GM19372 (cell line): ENCODE measurements at regions not wholly inside any gene's neighbourhood (a gene's known extent, or its start where the extent isn't known, plus 50 kb on each side); places are given as distances from the start of the nearest gene placed in this dataset.
"Not testable (repeated sequence)": the region's sequence is repeated elsewhere in the genome, so short reads cannot be mapped to it uniquely, and the experiment has no call there.

Source experiments
- ATAC-seq: cut with Tn5 transposase; IDR thresholded peaks from one replicate; pipeline ENCODE4 v1.9.1; 2021; ENCODE audit warnings: mild to moderate bottlenecking, low read depth, moderate library complexity; ENCODE audit not compliant: unreplicated experiment

DNA sequence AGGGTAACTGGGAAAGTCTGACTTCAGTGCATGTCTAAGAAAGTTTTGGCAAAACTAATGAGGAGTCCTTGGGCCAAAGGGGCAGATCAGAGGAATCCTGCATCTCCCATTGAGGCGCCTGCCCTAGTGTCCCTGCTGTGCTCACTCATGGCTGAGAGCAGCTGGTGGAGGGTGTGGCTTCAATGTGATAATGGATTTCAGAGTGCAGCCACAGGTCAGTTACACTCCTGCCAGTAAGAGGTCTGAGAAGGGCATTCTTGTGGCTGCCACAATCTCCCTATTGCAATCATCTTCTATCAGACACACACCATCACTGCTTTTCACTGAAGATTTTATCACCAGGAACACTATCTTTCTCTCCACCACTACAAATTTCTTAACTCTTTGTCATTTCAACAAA is 457.1 kb downstream of the MID1IP1 start:
- ATAC-seq, result no peak

- no peak for ATAC-seq
These were observed 459.7 kb downstream of the MID1IP1 start for GRCh38 chrX:39260965-39261364.

- ATAC-seq, result no peak
These were observed 460.3 kb downstream of the MID1IP1 start for GRCh38 chrX:39261446-39262147.

GRCh38 chrX:39262641-39263040 is 461.4 kb downstream of the MID1IP1 start:
- no peak for ATAC-seq

- ATAC-seq, result no peak
These were observed 462.8 kb downstream of the MID1IP1 start for GRCh38 chrX:39264023-39264422.

DNA sequence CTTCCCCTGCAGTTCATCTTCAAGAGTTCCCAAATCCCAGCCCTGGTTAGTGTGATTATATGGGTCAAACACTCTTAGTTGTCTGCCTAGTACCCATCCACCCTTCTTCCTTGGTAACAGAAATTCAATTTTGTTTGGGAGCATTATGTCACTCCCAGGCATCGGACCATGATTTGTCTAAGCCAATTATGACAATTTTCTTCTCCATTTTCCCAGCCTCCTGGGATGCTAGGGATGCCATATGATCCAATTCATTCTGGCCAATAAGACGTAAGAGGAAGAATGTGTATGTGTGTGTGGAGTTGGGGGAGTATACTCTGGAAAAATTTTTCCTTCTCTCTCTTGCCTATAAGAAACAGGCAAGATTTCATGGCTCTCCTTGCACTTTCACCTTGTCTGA is 465.9 kb downstream of the MID1IP1 start:
- no peak for ATAC-seq

DNA sequence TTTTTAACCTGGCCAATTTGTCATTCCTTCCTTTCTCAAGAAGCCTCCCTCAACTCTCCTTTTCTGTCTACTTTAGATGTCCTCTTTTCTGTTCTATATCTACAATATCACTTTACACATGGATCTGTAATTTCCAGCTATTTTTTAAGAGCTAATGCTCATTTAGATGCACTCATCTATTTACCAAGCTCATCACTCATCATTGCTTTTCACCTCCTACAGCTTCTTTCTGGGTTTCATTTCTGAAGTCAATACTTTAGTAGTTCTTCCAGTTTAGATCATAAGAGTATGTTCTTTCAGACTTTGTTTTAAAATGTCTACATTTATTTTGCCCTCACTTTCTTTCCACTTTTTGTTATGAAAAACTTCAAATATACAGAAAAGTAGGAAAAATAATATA is 466.9 kb downstream of the MID1IP1 start:
- no peak for ATAC-seq

GRCh38 chrX:39275500-39276068 is 474.3 kb downstream of the MID1IP1 start:
- no peak for ATAC-seq

GRCh38 chrX:39277685-39278390 is 476.6 kb downstream of the MID1IP1 start:
- ATAC-seq, result not testable (repeated sequence)

- no peak for ATAC-seq
These were observed 482.0 kb downstream of the MID1IP1 start for GRCh38 chrX:39283239-39283638.

DNA sequence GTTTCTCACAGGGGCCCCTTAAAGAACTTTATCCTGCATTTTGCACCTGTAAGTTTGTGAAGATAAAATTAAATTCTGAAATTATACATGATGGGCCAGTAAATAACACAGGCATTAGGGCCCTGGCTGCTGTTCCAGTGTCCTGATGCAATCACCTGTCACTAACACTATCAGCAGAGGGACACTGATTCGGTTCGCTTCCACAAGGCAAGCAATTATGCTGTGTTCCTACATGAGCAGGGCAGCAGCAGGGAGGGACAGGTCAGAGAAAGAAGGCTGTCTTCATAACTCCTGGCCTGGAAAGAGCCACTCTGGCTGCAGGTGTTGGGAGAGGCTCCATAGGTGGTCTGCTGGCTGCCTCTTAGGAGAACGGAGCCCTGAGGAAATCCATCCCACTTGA is 487.3 kb downstream of the MID1IP1 start:
- no peak for ATAC-seq

- no peak for ATAC-seq
These were observed 488.6 kb downstream of the MID1IP1 start for GRCh38 chrX:39289827-39290226.

GRCh38 chrX:39293203-39293602 is 491.9 kb downstream of the MID1IP1 start:
- no peak for ATAC-seq

GRCh38 chrX:39296472-39296871 is 495.2 kb downstream of the MID1IP1 start:
- ATAC-seq, result no peak

- no peak for ATAC-seq
These were observed 497.6 kb downstream of the MID1IP1 start for GRCh38 chrX:39298821-39299220.

DNA sequence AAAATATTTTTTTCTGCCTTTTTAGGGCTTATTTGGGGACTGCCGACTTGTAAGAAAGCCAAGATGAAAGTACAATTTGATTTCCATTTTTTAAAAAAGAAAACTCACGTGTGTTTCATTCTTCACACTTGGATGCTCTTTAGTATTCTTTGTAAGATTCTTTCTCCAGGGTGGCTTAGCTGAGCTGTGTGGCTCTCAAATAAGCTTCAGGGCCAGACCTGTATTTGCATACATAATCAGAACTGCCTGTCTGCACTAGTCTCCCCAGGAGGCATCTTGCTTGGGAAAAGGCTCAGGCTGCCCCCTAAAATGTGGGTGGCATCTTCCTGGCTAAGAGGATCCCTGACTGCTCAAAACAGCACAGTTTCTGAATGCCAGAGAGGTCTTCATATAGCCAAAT is 498.4 kb downstream of the MID1IP1 start:
- no peak for ATAC-seq

DNA sequence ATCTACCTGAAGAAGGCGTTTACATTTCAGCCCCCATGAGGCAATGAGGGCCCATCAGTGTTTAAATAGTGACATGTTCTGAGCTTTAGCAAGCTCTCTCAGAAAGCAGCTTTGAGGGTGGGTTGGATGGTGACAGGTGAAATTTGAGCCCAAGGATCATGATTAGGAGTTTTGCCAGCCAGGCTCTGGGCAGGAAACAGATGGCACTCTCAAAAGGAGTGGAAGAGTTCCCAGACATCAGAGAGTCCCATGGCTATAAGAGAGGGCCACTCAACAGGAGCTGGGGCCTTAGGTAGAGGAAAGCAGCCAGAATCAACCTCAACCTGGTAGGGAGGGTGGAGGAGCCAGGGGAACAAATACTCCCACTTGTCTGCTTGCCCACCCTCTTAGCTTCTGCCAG is 499.8 kb downstream of the MID1IP1 start:
- ATAC-seq, result no peak

DNA sequence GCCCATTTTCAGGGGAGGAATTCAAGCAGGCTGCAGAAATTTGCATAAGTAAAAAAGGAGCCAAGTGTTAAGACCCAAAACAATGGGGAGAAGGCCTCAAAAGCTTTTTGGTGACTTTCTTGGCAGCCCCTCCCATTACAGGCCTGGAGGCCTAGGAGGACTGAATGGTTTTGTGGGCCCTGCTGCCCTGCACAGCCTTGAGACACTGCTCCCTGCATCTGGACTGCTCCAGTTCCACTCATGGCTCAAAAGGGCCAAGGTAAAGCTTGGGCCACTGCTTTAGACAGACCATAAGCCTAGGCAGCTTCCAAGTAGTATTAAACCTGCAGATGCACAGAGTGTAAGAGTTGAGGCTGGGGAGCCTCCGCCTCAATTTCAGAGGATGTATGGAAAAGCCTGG is 501.6 kb downstream of the MID1IP1 start:
- ATAC-seq, result no peak

DNA sequence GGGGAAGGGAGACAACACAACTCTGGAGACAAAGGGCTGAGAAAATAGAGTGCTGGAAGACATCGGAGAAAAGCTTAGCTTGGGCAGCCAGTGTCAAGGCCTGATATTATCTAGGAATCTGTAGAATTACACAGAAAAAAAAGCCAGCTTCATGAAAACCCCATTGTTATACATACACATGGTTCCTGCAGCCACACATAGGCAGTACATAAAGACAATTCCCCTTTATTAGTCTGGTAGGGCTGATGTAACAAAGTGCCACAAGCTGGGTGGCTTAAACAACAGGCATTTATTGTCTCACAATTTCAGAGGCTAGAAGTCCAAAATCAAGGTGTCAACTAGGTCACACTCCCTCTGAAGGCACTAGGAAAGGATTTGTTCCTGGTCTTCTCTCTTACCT is 503.5 kb downstream of the MID1IP1 start:
- ATAC-seq, result no peak

DNA sequence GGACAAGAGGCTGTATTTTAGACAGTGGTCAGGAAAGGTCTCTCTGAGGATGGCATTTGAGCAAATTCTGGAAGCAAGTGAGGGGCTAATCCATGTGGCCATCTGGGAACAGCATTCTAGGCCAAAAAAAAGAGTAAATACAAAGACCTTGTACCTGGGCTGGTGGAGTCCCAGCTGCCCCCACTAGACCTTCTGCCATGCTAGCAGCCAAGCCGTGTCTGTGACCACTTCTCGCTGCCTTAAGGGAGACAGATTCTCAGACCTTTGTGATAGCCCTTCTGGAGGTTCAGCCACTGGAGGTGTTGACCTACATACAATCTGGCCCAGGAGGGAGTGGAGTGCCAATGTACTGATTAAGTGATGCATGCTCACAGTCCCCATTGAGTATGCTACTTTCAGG is 506.2 kb downstream of the MID1IP1 start:
- no peak for ATAC-seq

DNA sequence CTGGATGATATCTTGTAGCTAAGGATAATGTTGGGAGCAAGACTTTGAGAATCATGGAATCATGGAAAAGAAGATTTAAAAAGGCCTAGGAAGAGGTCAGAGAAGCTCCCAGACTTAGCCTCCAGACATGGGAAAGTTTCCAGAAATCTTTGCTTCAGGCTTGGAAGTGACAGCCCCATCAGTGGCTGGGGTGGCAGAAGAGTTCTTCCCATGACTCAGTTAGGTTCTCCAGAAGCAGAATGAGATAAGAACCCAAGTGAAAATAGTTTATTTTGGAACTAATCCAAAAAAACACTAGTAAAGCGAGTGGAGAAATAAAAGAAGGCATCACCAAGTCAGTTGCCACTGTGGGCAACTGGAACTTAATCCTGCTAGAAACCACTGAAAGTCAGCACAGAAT is 506.9 kb downstream of the MID1IP1 start:
- no peak for ATAC-seq
